HepG2 (cell line): ENCODE measurements at regions not wholly inside any gene's neighbourhood (a gene's known extent, or its start where the extent isn't known, plus 50 kb on each side); places are given as distances from the start of the nearest gene placed in this dataset.

Experiments
- EZH2 ChIP-seq: conservative IDR thresholded peaks from 2 replicates; pipeline ENCODE4 v1.6.1; 2012; ENCODE audit warnings: mild to moderate bottlenecking, low read depth, low read length, moderate library complexity
- FOXO1 ChIP-seq: sonication (generic); formaldehyde crosslinking; IDR thresholded peaks from 2 replicates; pipeline ENCODE4 v1.4.0; 2020; ENCODE audit warnings: missing genetic modification reagents
- HOXA7 ChIP-seq: sonication (generic); formaldehyde crosslinking; IDR thresholded peaks from 2 replicates; pipeline ENCODE4 v1.8.1; 2022; ENCODE audit warnings: mild to moderate bottlenecking, missing genetic modification reagents, moderate library complexity
- IKZF4 ChIP-seq: sonication (generic); formaldehyde crosslinking; IDR thresholded peaks from 2 replicates; pipeline ENCODE4 v1.5.1; 2020; ENCODE audit warnings: borderline replicate concordance, mild to moderate bottlenecking, low read depth, missing genetic modification reagents; ENCODE audit errors: not compliant biosample characterization
- NFAT5 ChIP-seq: sonication (generic); formaldehyde crosslinking; IDR thresholded peaks from 2 replicates; pipeline ENCODE4 v1.4.0; 2020; ENCODE audit warnings: missing genetic modification reagents
- PATZ1 ChIP-seq: sonication (generic); formaldehyde crosslinking; IDR thresholded peaks from 2 replicates; pipeline ENCODE4 v1.4.0; 2020; ENCODE audit warnings: missing genetic modification reagents
- RXRA ChIP-seq: sonication (generic); formaldehyde crosslinking; IDR thresholded peaks from 2 replicates; pipeline ENCODE4 v1.5.1; 2020; ENCODE audit warnings: missing genetic modification reagents
- USF2 ChIP-seq, 2 experiments: sonication (generic) in 1 of 2; formaldehyde crosslinking in 1 of 2; IDR thresholded peaks; 2 replicates each; pipeline versions ENCODE4 v1.5.1 to v1.6.1; 2011 to 2020; ENCODE audit warnings: borderline replicate concordance in 1 of 2, low read depth in 1 of 2, low read length in 1 of 2, mild to moderate bottlenecking in 1 of 2, missing genetic modification reagents in 1 of 2, moderate library complexity in 1 of 2
- ZBTB34 ChIP-seq: sonication (generic); formaldehyde crosslinking; IDR thresholded peaks from 2 replicates; pipeline ENCODE4 v1.8.0; 2022; ENCODE audit warnings: mild to moderate bottlenecking, missing genetic modification reagents
- ZNF451 ChIP-seq: sonication (generic); formaldehyde crosslinking; IDR thresholded peaks from 2 replicates; pipeline ENCODE4 v1.5.0; 2020; ENCODE audit warnings: mild to moderate bottlenecking, missing genetic modification reagents
- ZNF574 ChIP-seq: sonication (generic); formaldehyde crosslinking; IDR thresholded peaks from 2 replicates; pipeline ENCODE4 v1.4.0; 2020; ENCODE audit warnings: missing genetic modification reagents
- ZNF660 ChIP-seq: sonication (generic); formaldehyde crosslinking; IDR thresholded peaks from 2 replicates; pipeline ENCODE4 v1.5.1; 2020; ENCODE audit warnings: mild to moderate bottlenecking, low read depth, missing genetic modification reagents, borderline replicate concordance
- ZNF672 ChIP-seq: sonication (generic); formaldehyde crosslinking; IDR thresholded peaks from 2 replicates; pipeline ENCODE4 v1.8.1; 2022; ENCODE audit warnings: missing genetic modification reagents
- ZNF747 ChIP-seq: sonication (generic); formaldehyde crosslinking; IDR thresholded peaks from 2 replicates; pipeline ENCODE4 v1.8.1; 2023; ENCODE audit warnings: missing genetic modification reagents, mild to moderate bottlenecking, borderline replicate concordance

GRCh38 chr14:71228711-71229110, 321.5 kb downstream of the PCNX1 start (continued):
- no peak for TF ChIP-seq IKZF4 (CRISPR knock-in tag)
- peak; percentile 93 for TF ChIP-seq RXRA
- TF ChIP-seq USF2 (IDR thresholded peaks at IDR 0.05; ENCODE audit: low read depth, low read length): peak; percentile 58; the same call in 1 of the 2 replicates
- TF ChIP-seq USF2 (CRISPR knock-in tag; IDR thresholded peaks at IDR 0.05; ENCODE audit: borderline replicate concordance): peak; percentile 73; the same call in 1 of the 2 replicates
- no peak for TF ChIP-seq HOXA7
- no peak for TF ChIP-seq FOXO1
- TF ChIP-seq NFAT5 (CRISPR knock-in tag): no peak
- TF ChIP-seq ZNF451 (CRISPR knock-in tag): no peak
- TF ChIP-seq ZNF574 (CRISPR knock-in tag): no peak
- no peak for TF ChIP-seq ZBTB34
- TF ChIP-seq EZH2: no peak
- no peak for TF ChIP-seq ZNF672 (CRISPR knock-in tag)
- no peak for TF ChIP-seq ZNF660 (CRISPR knock-in tag)
- TF ChIP-seq ZNF747 (CRISPR knock-in tag): no peak
- TF ChIP-seq PATZ1: peak; percentile 38; the same call in 1 of the 2 replicates
